Spleen (tissue), 7 donors: ENCODE measurements at regions not wholly inside any gene's neighbourhood (a gene's known extent, or its start where the extent isn't known, plus 50 kb on each side); places are given as distances from the start of the nearest gene placed in this dataset.

ENCODE experiments used
- CTCF ChIP-seq, 11 experiments: fragments of 200-600 bp in 7 of 11; fragments of 450-650 bp in 4 of 11; sonication (generic) in 4 of 11; IDR thresholded peaks in 8 of 11; conservative IDR thresholded peaks in 3 of 11; 1 replicate in 7 of 11; 2 replicates in 4 of 11; pipeline versions ENCODE4 v1.4.0 to v1.8.0; 2016 to 2021; ENCODE audit warnings: antibody characterized with exemption in 11 of 11, inconsistent platforms in 4 of 11, mild to moderate bottlenecking in 1 of 11
- POLR2A ChIP-seq, 3 donors: fragments of 450-650 bp; IDR thresholded peaks; one replicate each; pipeline ENCODE4 v1.5.1; 2017; ENCODE audit warnings: antibody characterized with exemption in 3 of 3, mild to moderate bottlenecking in 1 of 3
- POLR2AphosphoS5 ChIP-seq, 3 donors: sonication (generic); formaldehyde crosslinking; IDR thresholded peaks; one replicate each; pipeline ENCODE4 v1.5.1; 2017; ENCODE audit warnings: antibody characterized with exemption in 3 of 3
- donor health status: DM: no; HTN: no; CAD: no; lungs with moderate emphysema.
- donor health status: DM: no; HTN: no; CAD: no.
- donor health status: DM: no; HTN: no; CAD: no.

- TF ChIP-seq POLR2AphosphoS5 (IDR thresholded peaks at IDR 0.05) (no peak), CTCF (IDR thresholded peaks at IDR 0.05 in 8 of 11, conservative IDR thresholded peaks at IDR 0.05 in 3 of 11) (no peak), POLR2A (IDR thresholded peaks at IDR 0.05) (no peak)
These were observed 87.5 kb downstream of the DACT2 start for GRCh38 chr6:168232062-168232461.
